Testis (tissue), 2 donors: ENCODE measurements at regions not wholly inside any gene's neighbourhood (a gene's known extent, or its start where the extent isn't known, plus 50 kb on each side); places are given as distances from the start of the nearest gene placed in this dataset.

ENCODE experiments used
- DNase-seq: peaks from one replicate; pipeline ENCODE4 v3.0.0-alpha.2; 2019
- H3K27ac ChIP-seq, 2 donors: fragments of 200-600 bp; sonication (generic); one replicate each; pipeline ENCODE4 v1.5.1; 2019
- H3K27me3 ChIP-seq: fragments of 200-600 bp; sonication (generic); one replicate; pipeline ENCODE4 v1.5.1; 2019
- H3K36me3 ChIP-seq: fragments of 200-600 bp; sonication (generic); one replicate; pipeline ENCODE4 v1.5.1; 2017; ENCODE audit warnings: low read depth; ENCODE audit errors: missing control alignments
- H3K4me1 ChIP-seq: fragments of 200-600 bp; sonication (generic); one replicate; pipeline ENCODE4 v1.5.1; 2019
- H3K4me3 ChIP-seq, 2 donors: fragments of 200-600 bp; sonication (generic); one replicate each; pipeline ENCODE4 v1.5.1; 2017 to 2019
- H3K9me3 ChIP-seq: fragments of 200-600 bp; sonication (generic); one replicate; pipeline ENCODE4 v1.5.1; 2017
- CTCF ChIP-seq, 3 experiments: fragments of 450-650 bp in 2 of 3; fragments of 200-600 bp in 1 of 3; sonication (generic) in 1 of 3; IDR thresholded peaks; one replicate each; pipeline ENCODE4 v1.5.1; 2016 to 2019; ENCODE audit warnings: antibody characterized with exemption in 3 of 3, mild to moderate bottlenecking in 2 of 3, moderate library complexity in 1 of 3
- POLR2A ChIP-seq: fragments of 450-650 bp; IDR thresholded peaks from one replicate; pipeline ENCODE4 v1.6.1; 2017; ENCODE audit warnings: antibody characterized with exemption, mild to moderate bottlenecking, moderate library complexity
- WGBS, 2 donors: methylation state at CpG; one replicate each; pipeline ENCODE4 v1.1.5; 2018; 5-methylcytosine and 5-hydroxymethylcytosine counted together
- intact Hi-C: fragments of 100-400 bp; cut with DNase I; formaldehyde crosslinking; loops from one replicate; pipeline ENCODE4 v1.15.1; 2023; ENCODE audit warnings: low total_unique reads

- DNase-seq, result no peak
- Histone ChIP-seq H3K4me3 (no peak overlapping the region), H3K9me3 (no peaks in the 10 kb centered on the region), H3K4me1 (peaks cover under 1% of the 10 kb centered on the region), H3K27me3 (no peaks in the 10 kb centered on the region), H3K36me3 (no peaks in the 10 kb centered on the region), H3K27ac (no peak overlapping the region)
- TF ChIP-seq CTCF (IDR thresholded peaks at IDR 0.05) (no peak), POLR2A (no peak)
- intact Hi-C loops, result no loop called here
- WGBS, 2 donors, result 85 to 94% methylated on average over 4 of the region's 4 CpGs
Measured at GRCh38 chr1:29687601-29688244, 451.4 kb downstream of the PTPRU start.

- Histone ChIP-seq H3K4me3 (no peak overlapping the region), H3K27ac (no peak overlapping the region), H3K9me3 (no peaks in the 10 kb centered on the region), H3K4me1 (peaks cover 5% of the 10 kb centered on the region), H3K36me3 (no peaks in the 10 kb centered on the region), H3K27me3 (no peaks in the 10 kb centered on the region)
- intact Hi-C loops, result no loop called here
- TF ChIP-seq POLR2A (no peak), CTCF (IDR thresholded peaks at IDR 0.05) (no peak)
- WGBS, 2 donors, result 81 to 87% methylated on average over 3 of the region's 3 CpGs
- DNase-seq, result no peak
Measured at GRCh38 chr1:29687166-29687565, 450.8 kb downstream of the PTPRU start.

- intact Hi-C loops, result no loop called here
- DNase-seq, result no peak
- TF ChIP-seq CTCF (IDR thresholded peaks at IDR 0.05) (no peak), POLR2A (no peak)
- Histone ChIP-seq H3K36me3 (no peaks in the 10 kb centered on the region), H3K27ac (no peak overlapping the region), H3K4me1 (peaks cover 5% of the 10 kb centered on the region), H3K4me3 (no peak overlapping the region), H3K27me3 (no peaks in the 10 kb centered on the region), H3K9me3 (no peaks in the 10 kb centered on the region)
- WGBS, 2 donors, result 76 to 80% methylated on average over 22 of the region's 22 CpGs
Measured at GRCh38 chr1:29686012-29686930, 449.9 kb downstream of the PTPRU start.

- Histone ChIP-seq H3K4me1 (peaks cover 5% of the 10 kb centered on the region), H3K4me3 (no peak overlapping the region), H3K9me3 (no peaks in the 10 kb centered on the region), H3K36me3 (no peaks in the 10 kb centered on the region), H3K27ac (no peak overlapping the region), H3K27me3 (no peaks in the 10 kb centered on the region)
- DNase-seq, result no peak
- intact Hi-C loops, result no loop called here
- TF ChIP-seq POLR2A, result no peak
- no peak for TF ChIP-seq CTCF (IDR thresholded peaks at IDR 0.05)
- WGBS, 2 donors, result 78 to 87% methylated on average over 3 of the region's 3 CpGs
Measured at GRCh38 chr1:29685387-29685786, 449.1 kb downstream of the PTPRU start.
